Omental fat pad (tissue), 3 donors: ENCODE measurements at regions not wholly inside any gene's neighbourhood (a gene's known extent, or its start where the extent isn't known, plus 50 kb on each side); places are given as distances from the start of the nearest gene placed in this dataset.

Experiments
- ATAC-seq: fragments of 150-250 bp; one replicate; pipeline ENCODE4 v1.9.1; 2016; ENCODE audit warnings: mild to moderate bottlenecking, moderate library complexity; ENCODE audit not compliant: low FRiP score
- DNase-seq: peaks from one replicate; pipeline ENCODE4 v3.0.0-alpha.2; 2019; ENCODE audit warnings: low spot score
- CTCF ChIP-seq, 3 donors: fragments of 450-650 bp; IDR thresholded peaks; one replicate each; pipeline ENCODE4 v1.5.1; 2016 to 2017; ENCODE audit warnings: antibody characterized with exemption in 3 of 3, mild to moderate bottlenecking in 3 of 3, moderate library complexity in 2 of 3

GRCh38 chr1:168390271-168390670, 109.6 kb downstream of the TBX19 start:
- DNase-seq: no peak
- ATAC-seq: no peak
- no peak for TF ChIP-seq CTCF (IDR thresholded peaks at IDR 0.05)

- DNase-seq (no peak), ATAC-seq (no peak)
- no peak for TF ChIP-seq CTCF (IDR thresholded peaks at IDR 0.05)
These were observed 107.4 kb downstream of the TBX19 start for GRCh38 chr1:168387781-168388760.

- DNase-seq (no peak), ATAC-seq (peak; percentile 95)
- no peak for TF ChIP-seq CTCF (IDR thresholded peaks at IDR 0.05)
These were observed 106.4 kb downstream of the TBX19 start for GRCh38 chr1:168386949-168387586.

GRCh38 chr1:168386492-168386891, 105.8 kb downstream of the TBX19 start:
- DNase-seq (no peak), ATAC-seq (no peak)
- TF ChIP-seq CTCF (IDR thresholded peaks at IDR 0.05): no peak

- DNase-seq: no peak
- no peak for TF ChIP-seq CTCF (IDR thresholded peaks at IDR 0.05)
- no peak for ATAC-seq
These were observed 101.2 kb downstream of the TBX19 start for GRCh38 chr1:168381850-168382249.

GRCh38 chr1:168380945-168381344, 100.3 kb downstream of the TBX19 start:
- ATAC-seq: no peak
- TF ChIP-seq CTCF (IDR thresholded peaks at IDR 0.05): no peak
- DNase-seq: no peak
